CD14-positive monocyte (primary cell): ENCODE measurements at regions not wholly inside any gene's neighbourhood (a gene's known extent, or its start where the extent isn't known, plus 50 kb on each side); places are given as distances from the start of the nearest gene placed in this dataset.

ENCODE experiments used
- DNase-seq, 3 donors: peaks; one replicate each; pipeline ENCODE4 v3.0.0-alpha.2; 2011 to 2022
- H2AFZ ChIP-seq: 2 replicates; pipeline ENCODE4 v1.6.0; 2012; ENCODE audit warnings: mild to moderate bottlenecking, low read depth, low read length, inconsistent platforms; ENCODE audit not compliant: insufficient read depth, poor library complexity, severe bottlenecking
- H3K27ac ChIP-seq, 2 donors: 1 replicate in 1 of 2; 2 replicates in 1 of 2; pipeline ENCODE4 v1.5.1; 2012 to 2013; ENCODE audit warnings: low read length in 2 of 2, control low read depth in 1 of 2, inconsistent platforms in 1 of 2, low read depth in 1 of 2, mild to moderate bottlenecking in 1 of 2
- H3K27me3 ChIP-seq, 2 donors: one replicate each; pipeline versions ENCODE4 v1.6.0 to v1.6.1; 2011 to 2013; ENCODE audit warnings: low read length in 2 of 2; ENCODE audit not compliant: control insufficient read depth in 2 of 2, insufficient read depth in 2 of 2
- H3K36me3 ChIP-seq, 2 donors: replicated peaks in 1 of 2; 1 replicate in 1 of 2; 2 replicates in 1 of 2; pipeline versions ENCODE4 v1.5.1 to v1.6.1; 2012 to 2013; ENCODE audit warnings: low read length in 2 of 2, control low read depth in 1 of 2, inconsistent platforms in 1 of 2, mild to moderate bottlenecking in 1 of 2; ENCODE audit not compliant: insufficient read depth in 2 of 2, control insufficient read depth in 1 of 2
- H3K4me1 ChIP-seq, 2 donors: 1 replicate in 1 of 2; 2 replicates in 1 of 2; pipeline versions ENCODE4 v1.5.1 to v1.6.1; 2012 to 2013; ENCODE audit warnings: low read length in 2 of 2, control low read depth in 1 of 2, inconsistent platforms in 1 of 2, mild to moderate bottlenecking in 1 of 2, moderate library complexity in 1 of 2; ENCODE audit not compliant: insufficient read depth in 2 of 2, control insufficient read depth in 1 of 2
- H3K4me2 ChIP-seq: replicated peaks from 2 replicates; pipeline ENCODE3; 2012; ENCODE audit warnings: low read length, moderate library complexity, mild to moderate bottlenecking; ENCODE audit not compliant: poor library complexity, severe bottlenecking; ENCODE audit errors: extremely low read depth
- H3K4me3 ChIP-seq, 3 experiments: fragments of 200-600 bp in 1 of 3; sonication (generic) in 1 of 3; replicated peaks in 1 of 3; 1 replicate in 2 of 3; 2 replicates in 1 of 3; pipeline ENCODE4 v1.5.1; 2011 to 2013; ENCODE audit warnings: low read length in 3 of 3, mild to moderate bottlenecking in 3 of 3, control low read depth in 2 of 3, low read depth in 2 of 3, inconsistent platforms in 1 of 3, moderate library complexity in 1 of 3
- H3K79me2 ChIP-seq: 2 replicates; pipeline ENCODE4 v1.6.0; 2012; ENCODE audit warnings: mild to moderate bottlenecking, control low read depth, inconsistent platforms, low read length, moderate library complexity; ENCODE audit not compliant: insufficient read depth
- H3K9ac ChIP-seq: 2 replicates; pipeline ENCODE4 v1.6.0; 2017; ENCODE audit warnings: low read length, mild to moderate bottlenecking; ENCODE audit not compliant: insufficient read depth, poor library complexity, severe bottlenecking
- H3K9me3 ChIP-seq, 2 donors: replicated peaks in 1 of 2; 1 replicate in 1 of 2; 2 replicates in 1 of 2; pipeline versions ENCODE4 v1.5.1 to v1.6.1; 2012 to 2013; ENCODE audit warnings: low read length in 2 of 2, control low read depth in 1 of 2; ENCODE audit not compliant: control insufficient read depth in 1 of 2, insufficient read depth in 1 of 2
- H4K20me1 ChIP-seq: 2 replicates; pipeline ENCODE4 v1.6.0; 2012; ENCODE audit warnings: mild to moderate bottlenecking, low read length, control low read depth, moderate library complexity; ENCODE audit not compliant: insufficient read depth
- H3K27ac Mint-ChIP-seq, 7 donors: one replicate each; pipeline ENCODE4 v1.8.0; 2020; ENCODE audit warnings: mild to moderate bottlenecking in 7 of 7, mixed read lengths in 7 of 7, moderate library complexity in 6 of 7, inconsistent platforms in 2 of 7
- H3K27me3 Mint-ChIP-seq, 3 donors: one replicate each; pipeline ENCODE4 v1.8.0; 2021 to 2022; ENCODE audit warnings: low read depth in 3 of 3, mild to moderate bottlenecking in 3 of 3, mixed read lengths in 3 of 3, moderate library complexity in 3 of 3, inconsistent platforms in 1 of 3
- H3K36me3 Mint-ChIP-seq, 2 donors: one replicate each; pipeline ENCODE4 v1.8.0; 2020; ENCODE audit warnings: mixed read lengths in 2 of 2, inconsistent platforms in 1 of 2, mild to moderate bottlenecking in 1 of 2
- H3K4me1 Mint-ChIP-seq: one replicate; pipeline ENCODE4 v1.8.0; 2020; ENCODE audit warnings: mild to moderate bottlenecking, mixed read lengths
- H3K4me3 Mint-ChIP-seq, 2 donors: one replicate each; pipeline ENCODE4 v1.8.0; 2020; ENCODE audit warnings: mild to moderate bottlenecking in 2 of 2, mixed read lengths in 2 of 2, moderate library complexity in 1 of 2
- H3K9me3 Mint-ChIP-seq, 7 donors: one replicate each; pipeline ENCODE4 v1.8.0; 2020 to 2022; ENCODE audit warnings: mixed read lengths in 7 of 7, mild to moderate bottlenecking in 6 of 7, moderate library complexity in 6 of 7, inconsistent platforms in 2 of 7
- CTCF ChIP-seq: fragments of 200-600 bp; IDR thresholded peaks from one replicate; pipeline ENCODE4 v1.8.0; 2022; ENCODE audit warnings: antibody characterized with exemption, mild to moderate bottlenecking
- WGBS: methylation state at CpG from one replicate; pipeline ENCODE4 v1.1.5; 2013; ENCODE audit warnings: missing lambda C conversion rate; ENCODE audit not compliant: insufficient coverage; 5-methylcytosine and 5-hydroxymethylcytosine counted together
- intact Hi-C, 2 donors: fragments of 100-400 bp; cut with micrococcal nuclease; formaldehyde crosslinking; loops; one replicate each; pipeline versions ENCODE4 v1.15.0 to v1.15.1; 2023

DNA sequence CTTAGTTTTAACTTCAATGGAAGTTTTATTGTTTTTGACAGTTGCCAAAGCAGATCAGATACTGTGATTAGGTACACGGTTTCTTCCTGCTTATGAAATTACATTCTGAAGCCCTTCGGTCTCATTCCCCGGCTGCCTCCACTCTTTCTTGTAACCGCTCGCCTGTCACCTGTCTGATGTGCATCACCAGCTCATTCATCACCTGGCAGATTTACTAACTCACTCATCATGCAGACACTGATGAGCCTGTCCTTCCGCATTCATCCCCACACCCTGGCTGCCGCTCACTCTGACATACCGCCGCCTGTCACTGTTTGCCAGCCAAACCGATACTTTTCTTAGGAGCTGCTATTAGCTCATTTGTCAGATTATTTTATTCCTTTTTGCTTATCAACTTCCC, 82.8 kb upstream of the NSMCE3 start:
- no peak for DNase-seq
- no peak overlapping the region for H3K27ac Mint-ChIP-seq
- Histone ChIP-seq H3K27me3 (no peaks in the 10 kb centered on the region), H3K4me1 (no peaks in the 10 kb centered on the region), H3K79me2 (no peaks in the 10 kb centered on the region), H2AFZ (no peak overlapping the region), H3K9ac (no peak overlapping the region), H3K4me3 (no peak overlapping the region), H3K27ac (no peak overlapping the region), H3K36me3 (no peaks in the 10 kb centered on the region), H3K9me3 (no peaks in the 10 kb centered on the region), H4K20me1 (no peaks in the 10 kb centered on the region), H3K4me2 (no peak overlapping the region)
- no peaks in the 10 kb centered on the region for H3K36me3 Mint-ChIP-seq
- 88% methylated on average over 10 of the region's 10 CpGs for WGBS
- no peak for TF ChIP-seq CTCF
- H3K4me3 Mint-ChIP-seq, result no peak overlapping the region
- intact Hi-C loops, result no loop called here
- H3K9me3 Mint-ChIP-seq, result peaks cover 0 to 2% (median 0%) of the 10 kb centered on the region in 7 donors
- peaks cover 0 to 3% (median 2%) of the 10 kb centered on the region in 3 donors for H3K27me3 Mint-ChIP-seq
- no peaks in the 10 kb centered on the region for H3K4me1 Mint-ChIP-seq

GRCh38 chr15:29349196-29349595, 79.6 kb upstream of the NSMCE3 start:
- DNase-seq, result no peak
- Histone ChIP-seq H3K9me3 (no peaks in the 10 kb centered on the region), H3K4me2 (no peak overlapping the region), H3K9ac (no peak overlapping the region), H4K20me1 (no peaks in the 10 kb centered on the region), H3K36me3 (no peaks in the 10 kb centered on the region), H3K79me2 (no peaks in the 10 kb centered on the region), H3K4me3 (no peak overlapping the region), H3K27ac (no peak overlapping the region), H3K27me3 (no peaks in the 10 kb centered on the region), H3K4me1 (no peaks in the 10 kb centered on the region), H2AFZ (no peak overlapping the region)
- Mint-ChIP-seq H3K4me1 (no peaks in the 10 kb centered on the region), H3K27ac (no peak overlapping the region), H3K27me3 (peaks cover 0 to 8% (median 3%) of the 10 kb centered on the region in 3 donors), H3K9me3 (peaks cover 0 to 2% (median 0%) of the 10 kb centered on the region in 7 donors), H3K36me3 (no peaks in the 10 kb centered on the region), H3K4me3 (no peak overlapping the region)
- no CpG with 5 or more reads among the region's 2 CpGs for WGBS
- intact Hi-C loops, result no loop called here
- no peak for TF ChIP-seq CTCF
